PC-3 (cell line): ENCODE measurements at regions not wholly inside any gene's neighbourhood (a gene's known extent, or its start where the extent isn't known, plus 50 kb on each side); places are given as distances from the start of the nearest gene placed in this dataset.
"Not testable (repeated sequence)": the region's sequence is repeated elsewhere in the genome, so short reads cannot be mapped to it uniquely, and the experiment has no call there.

Source experiments
- ATAC-seq: fragments of 200-7000 bp; cut with Tn5 transposase; 2 replicates; pipeline ENCODE4 v1.9.1; 2020; ENCODE audit warnings: mild to moderate bottlenecking, moderate library complexity
- BruUV-seq: library from RNA; stranded (reverse); fragments of 400-500 nt; replicated peaks from 2 replicates; lab custom pipeline; 2021; lab: Mats Ljungman, UMichigan
- CTCF ChIA-PET: fragments of 300-600 bp; sonication (Branson Sonifier 250); formaldehyde crosslinking; loops from one replicate; lab custom pipeline; 2022; ENCODE audit warnings: antibody characterized with exemption; lab: Charles Lee
- POLR2A ChIA-PET: fragments of 300-600 bp; sonication (Branson Sonifier 250); formaldehyde crosslinking; loops from one replicate; lab custom pipeline; 2022; ENCODE audit warnings: antibody characterized with exemption; ENCODE audit not compliant: unreplicated experiment; lab: Charles Lee
- DNase-seq: peaks from one replicate; pipeline ENCODE4 v3.0.0-alpha.2; 2015
- H2AFZ ChIP-seq: fragments of 300-600 bp; sonication (generic); 2 replicates; pipeline ENCODE4 v1.6.0; 2016; ENCODE audit warnings: antibody characterized with exemption, low read length
- H3F3A ChIP-seq: fragments of 300-600 bp; sonication (generic); one replicate; pipeline ENCODE4 v1.6.0; 2017; ENCODE audit warnings: antibody characterized with exemption, low read length, control low read depth, mild to moderate bottlenecking; ENCODE audit not compliant: unreplicated experiment
- H3K27ac ChIP-seq: fragments of 300-600 bp; sonication (generic); 2 replicates; pipeline ENCODE4 v1.5.1; 2016; ENCODE audit warnings: mild to moderate bottlenecking, low read length
- H3K27me3 ChIP-seq: fragments of 300-600 bp; sonication (generic); 2 replicates; pipeline ENCODE4 v1.6.1; 2016; ENCODE audit warnings: low read length, mixed read lengths
- H3K36me3 ChIP-seq: fragments of 300-600 bp; sonication (generic); 2 replicates; pipeline ENCODE4 v1.6.1; 2016; ENCODE audit warnings: low read depth, mixed run types, low read length, mixed read lengths
- H3K4me1 ChIP-seq: fragments of 300-600 bp; sonication (generic); 2 replicates; pipeline ENCODE4 v1.5.1; 2016; ENCODE audit warnings: low read length; ENCODE audit not compliant: insufficient read depth
- H3K4me2 ChIP-seq: fragments of 300-600 bp; sonication (generic); 2 replicates; pipeline ENCODE4 v1.6.0; 2016; ENCODE audit warnings: low read length
- H3K4me3 ChIP-seq: fragments of 300-600 bp; sonication (generic); 2 replicates; pipeline ENCODE4 v1.5.1; 2016; ENCODE audit warnings: mild to moderate bottlenecking, low read length, mixed read lengths
- H3K79me2 ChIP-seq: fragments of 300-600 bp; sonication (generic); 2 replicates; pipeline ENCODE4 v1.6.1; 2017; ENCODE audit warnings: low read length, mixed read lengths
- H3K9ac ChIP-seq: fragments of 300-600 bp; sonication (generic); 2 replicates; pipeline ENCODE4 v1.6.0; 2016; ENCODE audit warnings: mild to moderate bottlenecking, low read length
- H3K9me2 ChIP-seq: fragments of 300-600 bp; sonication (generic); replicated peaks from 2 replicates; pipeline ENCODE4 v1.6.1; 2016; ENCODE audit warnings: mixed run types, low read length, mixed read lengths
- H3K9me3 ChIP-seq: fragments of 300-600 bp; sonication (generic); 2 replicates; pipeline ENCODE4 v1.6.1; 2016; ENCODE audit warnings: low read length, mixed read lengths
- H4K20me1 ChIP-seq: fragments of 300-600 bp; sonication (generic); 2 replicates; pipeline ENCODE4 v1.6.1; 2016; ENCODE audit warnings: low read length, mixed read lengths
- EZH2 ChIP-seq: fragments of 300-600 bp; sonication (generic); IDR thresholded peaks from one replicate; pipeline ENCODE4 v1.6.1; 2017; ENCODE audit warnings: antibody characterized with exemption, mild to moderate bottlenecking, low read length; ENCODE audit not compliant: unreplicated experiment
- EZH2phosphoT487 ChIP-seq: fragments of 300-600 bp; sonication (generic); IDR thresholded peaks from 2 replicates; pipeline ENCODE4 v1.6.1; 2018; ENCODE audit warnings: mild to moderate bottlenecking, antibody characterized with exemption, low read length, borderline replicate concordance
- intact Hi-C: fragments of 100-400 bp; cut with micrococcal nuclease; formaldehyde crosslinking; loops from 2 replicates; pipeline ENCODE4 v1.9.0; 2023
- TF ChIP-seq, protein P1 (sequence below): fragments of 300-600 bp; sonication (generic); conservative IDR thresholded peaks from 2 replicates; pipeline ENCODE4 v1.5.1; 2017; ENCODE audit warnings: antibody characterized with exemption, low read depth, mild to moderate bottlenecking, low read length

DNA sequence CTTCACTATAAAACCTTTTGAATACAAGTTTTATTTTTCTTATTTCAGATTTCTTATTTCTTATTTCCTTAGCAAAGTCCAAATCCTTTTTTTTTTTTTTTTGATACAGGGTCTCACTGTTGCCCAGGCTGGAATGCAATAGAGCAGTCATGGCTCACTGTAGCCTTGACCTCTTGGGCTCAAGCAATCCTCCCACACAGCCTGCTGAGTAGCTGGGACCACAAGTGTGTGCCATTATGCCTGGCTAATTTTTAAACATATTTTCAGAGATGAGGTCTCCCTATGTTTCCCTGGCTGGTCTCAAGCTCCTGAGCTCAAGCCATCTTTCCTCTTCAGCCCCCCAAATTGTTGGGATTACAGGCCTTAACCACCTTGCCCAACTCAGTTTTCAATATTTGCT lies 334.3 kb downstream of the DLEU7 start:
- Histone ChIP-seq H3F3A (no peaks in the 10 kb centered on the region), H3K79me2 (no peaks in the 10 kb centered on the region), H3K9me2 (no peaks in the 10 kb centered on the region), H3K9ac (no peak overlapping the region), H3K27ac (no peak overlapping the region), H3K27me3 (no peaks in the 10 kb centered on the region), H3K9me3 (no peaks in the 10 kb centered on the region), H3K4me3 (no peak overlapping the region), H3K4me1 (peaks cover 19% of the 10 kb centered on the region), H2AFZ (no peak overlapping the region), H3K36me3 (no peaks in the 10 kb centered on the region), H4K20me1 (no peaks in the 10 kb centered on the region), H3K4me2 (no peak overlapping the region)
- BruUV-seq, result no TSS peak
- TF ChIP-seq, protein P1, sequence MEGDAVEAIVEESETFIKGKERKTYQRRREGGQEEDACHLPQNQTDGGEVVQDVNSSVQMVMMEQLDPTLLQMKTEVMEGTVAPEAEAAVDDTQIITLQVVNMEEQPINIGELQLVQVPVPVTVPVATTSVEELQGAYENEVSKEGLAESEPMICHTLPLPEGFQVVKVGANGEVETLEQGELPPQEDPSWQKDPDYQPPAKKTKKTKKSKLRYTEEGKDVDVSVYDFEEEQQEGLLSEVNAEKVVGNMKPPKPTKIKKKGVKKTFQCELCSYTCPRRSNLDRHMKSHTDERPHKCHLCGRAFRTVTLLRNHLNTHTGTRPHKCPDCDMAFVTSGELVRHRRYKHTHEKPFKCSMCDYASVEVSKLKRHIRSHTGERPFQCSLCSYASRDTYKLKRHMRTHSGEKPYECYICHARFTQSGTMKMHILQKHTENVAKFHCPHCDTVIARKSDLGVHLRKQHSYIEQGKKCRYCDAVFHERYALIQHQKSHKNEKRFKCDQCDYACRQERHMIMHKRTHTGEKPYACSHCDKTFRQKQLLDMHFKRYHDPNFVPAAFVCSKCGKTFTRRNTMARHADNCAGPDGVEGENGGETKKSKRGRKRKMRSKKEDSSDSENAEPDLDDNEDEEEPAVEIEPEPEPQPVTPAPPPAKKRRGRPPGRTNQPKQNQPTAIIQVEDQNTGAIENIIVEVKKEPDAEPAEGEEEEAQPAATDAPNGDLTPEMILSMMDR, result no peak
- TF ChIP-seq EZH2, result no peak
- no peak for TF ChIP-seq EZH2phosphoT487
- ChIA-PET CTCF (no interaction called here), POLR2A (no interaction called here)
- ATAC-seq (no peak), DNase-seq (no peak)
- intact Hi-C loops, result no loop called here

DNA sequence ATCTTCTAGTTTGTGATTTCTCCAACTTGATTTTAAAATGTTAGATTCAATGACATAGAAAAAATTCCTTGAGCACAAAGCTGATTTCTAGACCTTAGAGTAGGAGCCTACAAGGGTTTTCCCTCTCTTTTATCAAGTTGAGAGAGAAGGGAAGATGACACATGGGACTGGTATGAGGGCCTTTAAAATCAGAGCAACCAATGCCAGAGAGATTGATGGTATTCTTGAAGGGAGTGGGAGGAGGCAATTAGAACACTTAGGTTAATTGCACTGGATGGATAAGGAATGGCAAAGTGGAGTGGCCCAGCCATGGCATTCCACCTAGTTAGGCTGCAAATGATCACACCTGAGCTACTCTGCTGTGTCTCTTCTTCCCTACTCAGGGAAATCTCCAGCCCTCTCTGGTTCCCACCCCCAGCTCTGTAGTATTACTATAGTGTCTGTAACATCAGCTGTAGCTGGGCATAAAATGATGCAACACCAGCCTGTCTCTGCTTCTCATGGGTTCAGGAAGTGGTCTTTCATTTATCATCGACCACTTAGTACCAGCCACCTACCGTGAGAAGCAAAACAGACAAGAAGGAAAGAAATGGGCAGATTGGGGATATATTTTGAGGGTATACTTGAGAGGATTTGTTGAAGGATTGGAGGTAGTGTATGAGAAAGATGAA lies 333.6 kb downstream of the DLEU7 start:
- TF ChIP-seq, protein P1, result no peak
- no peak for TF ChIP-seq EZH2phosphoT487
- TF ChIP-seq EZH2, result no peak
- intact Hi-C loops, result loop anchor here (10.0 kb wide), 1 partner anchor 125 kb away; no protein-coding TSS in a partner anchor
- no peak overlapping the region for H2AFZ ChIP-seq
- no peak overlapping the region for H3K4me3 ChIP-seq
- H3K4me1 ChIP-seq, result peaks cover 19% of the 10 kb centered on the region
- BruUV-seq, result no TSS peak
- H3K79me2 ChIP-seq, result no peaks in the 10 kb centered on the region
- no peaks in the 10 kb centered on the region for H3F3A ChIP-seq
- ATAC-seq, result no peak
- H3K27ac ChIP-seq, result no peak overlapping the region
- no peak for DNase-seq
- H3K36me3 ChIP-seq, result no peaks in the 10 kb centered on the region
- H3K27me3 ChIP-seq, result no peaks in the 10 kb centered on the region
- H4K20me1 ChIP-seq, result no peaks in the 10 kb centered on the region
- H3K4me2 ChIP-seq, result no peak overlapping the region
- H3K9me3 ChIP-seq, result no peaks in the 10 kb centered on the region
- H3K9ac ChIP-seq, result no peak overlapping the region
- ChIA-PET POLR2A (no interaction called here), CTCF (no interaction called here)
- H3K9me2 ChIP-seq, result no peaks in the 10 kb centered on the region

- CTCF ChIA-PET, result not testable (repeated sequence)
- intact Hi-C loops, result loop anchor here (10.0 kb wide), 1 partner anchor 126 kb away; no protein-coding TSS in a partner anchor
These were observed 332.5 kb downstream of the DLEU7 start for GRCh38 chr13:50510885-50511545.

More at GRCh38 chr13:50510885-50511545, 332.5 kb downstream of the DLEU7 start:
- H3K4me2 ChIP-seq, H3K36me3 ChIP-seq, H4K20me1 ChIP-seq, DNase-seq, H3K9me3 ChIP-seq, BruUV-seq, H3K4me3 ChIP-seq, H3F3A ChIP-seq, H2AFZ ChIP-seq, H3K27me3 ChIP-seq, H3K9ac ChIP-seq, POLR2A ChIA-PET, H3K27ac ChIP-seq, H3K79me2 ChIP-seq, ATAC-seq, H3K9me2 ChIP-seq: not testable (repeated sequence)
- peaks cover 19% of the 10 kb centered on the region for H3K4me1 ChIP-seq
